Panc1 (cell line): ENCODE measurements at regions not wholly inside any gene's neighbourhood (a gene's known extent, or its start where the extent isn't known, plus 50 kb on each side); places are given as distances from the start of the nearest gene placed in this dataset.

Source experiments
- SIN3A ChIP-seq: IDR thresholded peaks from 2 replicates; pipeline ENCODE4 v1.6.1; 2012; ENCODE audit warnings: low read depth, mild to moderate bottlenecking, low read length, moderate library complexity, borderline replicate concordance; ENCODE audit not compliant: insufficient read depth
- TCF7L2 ChIP-seq: IDR thresholded peaks from 2 replicates; pipeline ENCODE4 v1.6.1; 2011; ENCODE audit warnings: mild to moderate bottlenecking, low read depth, low read length, inconsistent platforms
- TF ChIP-seq, protein P1 (sequence below): fragments of 450-650 bp; IDR thresholded peaks from 2 replicates; pipeline ENCODE4 v1.5.1; 2017; ENCODE audit warnings: mild to moderate bottlenecking

DNA sequence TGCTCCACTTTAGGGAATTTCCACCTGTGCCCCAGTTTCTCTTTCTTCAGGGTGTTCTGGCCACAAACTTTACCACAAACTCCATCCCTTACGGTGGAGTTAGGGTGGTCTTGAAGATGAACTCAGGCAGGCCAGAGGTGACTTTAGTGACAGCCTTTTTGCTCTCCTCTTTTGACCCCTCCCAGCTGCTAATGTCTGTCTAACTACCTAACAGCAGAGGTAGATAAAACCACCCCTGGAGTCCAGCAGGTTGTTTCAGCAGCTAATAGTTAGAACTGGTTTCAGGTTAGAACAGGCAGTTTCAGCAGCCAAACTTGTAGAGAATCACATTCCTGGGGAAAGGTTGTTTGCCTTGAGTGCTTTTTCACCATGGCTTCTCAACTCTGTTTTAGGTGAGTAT, 971.3 kb upstream of the CDH18 start:
- TF ChIP-seq, protein P1, sequence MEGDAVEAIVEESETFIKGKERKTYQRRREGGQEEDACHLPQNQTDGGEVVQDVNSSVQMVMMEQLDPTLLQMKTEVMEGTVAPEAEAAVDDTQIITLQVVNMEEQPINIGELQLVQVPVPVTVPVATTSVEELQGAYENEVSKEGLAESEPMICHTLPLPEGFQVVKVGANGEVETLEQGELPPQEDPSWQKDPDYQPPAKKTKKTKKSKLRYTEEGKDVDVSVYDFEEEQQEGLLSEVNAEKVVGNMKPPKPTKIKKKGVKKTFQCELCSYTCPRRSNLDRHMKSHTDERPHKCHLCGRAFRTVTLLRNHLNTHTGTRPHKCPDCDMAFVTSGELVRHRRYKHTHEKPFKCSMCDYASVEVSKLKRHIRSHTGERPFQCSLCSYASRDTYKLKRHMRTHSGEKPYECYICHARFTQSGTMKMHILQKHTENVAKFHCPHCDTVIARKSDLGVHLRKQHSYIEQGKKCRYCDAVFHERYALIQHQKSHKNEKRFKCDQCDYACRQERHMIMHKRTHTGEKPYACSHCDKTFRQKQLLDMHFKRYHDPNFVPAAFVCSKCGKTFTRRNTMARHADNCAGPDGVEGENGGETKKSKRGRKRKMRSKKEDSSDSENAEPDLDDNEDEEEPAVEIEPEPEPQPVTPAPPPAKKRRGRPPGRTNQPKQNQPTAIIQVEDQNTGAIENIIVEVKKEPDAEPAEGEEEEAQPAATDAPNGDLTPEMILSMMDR = no peak
- TF ChIP-seq TCF7L2 (no peak), SIN3A (no peak)
